ENCODE measurements at regions not wholly inside any gene's neighbourhood (a gene's known extent, or its start where the extent isn't known, plus 50 kb on each side); places are given as distances from the start of the nearest gene placed in this dataset.

DNA sequence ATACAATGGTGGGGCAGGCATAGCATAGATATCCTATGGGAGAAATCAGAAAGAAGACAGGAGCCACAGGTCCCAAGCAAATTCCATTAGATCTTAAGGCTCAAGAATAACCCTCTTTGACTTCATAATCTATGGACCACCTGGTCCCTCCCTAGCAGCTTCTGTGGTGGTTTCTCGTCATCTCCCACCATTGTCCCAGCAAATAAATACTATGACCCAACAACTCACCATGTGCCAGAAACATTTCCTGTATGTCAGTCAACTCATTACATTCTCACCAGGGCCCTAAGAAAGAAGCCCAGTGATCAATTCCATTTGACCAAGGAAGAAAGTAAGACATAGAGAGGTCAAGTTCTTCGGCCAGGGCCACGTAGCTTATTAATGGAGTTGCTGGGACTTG is 646.2 kb downstream of the VRK1 start:
- DNase-seq (ENCODE audit: extremely low spot score), result no peak
- ChIA-PET POLR2A (no interaction called here), CTCF (interaction anchor here (1.0 kb wide), 1 partner anchor 15 kb away, joined by 3 read pairs; no protein-coding TSS in a partner anchor)
- TF ChIP-seq, protein P1, sequence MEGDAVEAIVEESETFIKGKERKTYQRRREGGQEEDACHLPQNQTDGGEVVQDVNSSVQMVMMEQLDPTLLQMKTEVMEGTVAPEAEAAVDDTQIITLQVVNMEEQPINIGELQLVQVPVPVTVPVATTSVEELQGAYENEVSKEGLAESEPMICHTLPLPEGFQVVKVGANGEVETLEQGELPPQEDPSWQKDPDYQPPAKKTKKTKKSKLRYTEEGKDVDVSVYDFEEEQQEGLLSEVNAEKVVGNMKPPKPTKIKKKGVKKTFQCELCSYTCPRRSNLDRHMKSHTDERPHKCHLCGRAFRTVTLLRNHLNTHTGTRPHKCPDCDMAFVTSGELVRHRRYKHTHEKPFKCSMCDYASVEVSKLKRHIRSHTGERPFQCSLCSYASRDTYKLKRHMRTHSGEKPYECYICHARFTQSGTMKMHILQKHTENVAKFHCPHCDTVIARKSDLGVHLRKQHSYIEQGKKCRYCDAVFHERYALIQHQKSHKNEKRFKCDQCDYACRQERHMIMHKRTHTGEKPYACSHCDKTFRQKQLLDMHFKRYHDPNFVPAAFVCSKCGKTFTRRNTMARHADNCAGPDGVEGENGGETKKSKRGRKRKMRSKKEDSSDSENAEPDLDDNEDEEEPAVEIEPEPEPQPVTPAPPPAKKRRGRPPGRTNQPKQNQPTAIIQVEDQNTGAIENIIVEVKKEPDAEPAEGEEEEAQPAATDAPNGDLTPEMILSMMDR (IDR thresholded peaks at IDR 0.05; ENCODE audit: control extremely low read depth, extremely low read depth, low read depth, missing control alignments), result no peak

DNA sequence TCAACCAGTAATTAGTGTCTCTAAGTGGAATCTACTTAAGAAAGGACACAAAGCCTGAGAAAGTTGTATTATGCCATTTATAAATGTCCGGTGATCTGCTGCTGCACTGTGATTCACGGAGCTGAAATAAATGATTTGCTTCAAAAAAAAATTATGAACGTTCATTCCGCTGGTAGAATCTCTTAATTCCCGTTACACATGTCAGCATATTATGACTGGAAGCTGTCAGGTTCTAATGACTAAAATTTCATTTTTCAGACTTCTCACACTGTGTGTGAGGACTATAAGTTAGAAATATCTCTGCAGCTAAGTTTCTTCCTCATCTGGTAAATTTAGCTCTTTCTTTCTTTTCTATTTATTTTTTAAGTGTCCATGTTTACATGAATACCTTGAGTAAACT is 647.1 kb downstream of the VRK1 start:
- no peak for DNase-seq (ENCODE audit: extremely low spot score)
- ChIA-PET CTCF (no interaction called here), POLR2A (no interaction called here)
- TF ChIP-seq, protein P1 (IDR thresholded peaks at IDR 0.05; ENCODE audit: control extremely low read depth, extremely low read depth, low read depth, missing control alignments), result no peak

DNA sequence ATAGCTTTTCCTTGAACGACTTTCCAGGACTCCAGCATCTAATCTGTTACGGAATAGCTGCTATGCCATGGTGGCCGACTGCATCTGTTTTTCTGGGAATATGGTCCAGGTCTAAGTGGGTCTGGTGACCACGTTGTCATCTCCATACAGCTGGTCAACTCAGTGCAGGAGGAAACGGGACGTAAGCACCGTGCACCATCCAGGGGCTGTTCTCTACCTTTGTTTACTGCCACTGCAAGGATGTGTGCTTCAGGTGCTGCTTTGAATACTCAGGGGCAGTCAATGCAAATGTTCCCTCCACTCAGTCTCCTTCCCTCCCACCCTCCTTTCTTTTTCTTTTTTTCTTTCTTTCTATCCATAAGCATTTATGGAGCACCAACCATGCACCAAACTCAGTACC is 648.2 kb downstream of the VRK1 start:
- ChIA-PET CTCF (interaction anchor here (0.9 to 1.2 kb wide), 2 partner anchors 9 to 27 kb away, joined by 3 read pairs; no protein-coding TSS in a partner anchor), POLR2A (no interaction called here)
- DNase-seq (ENCODE audit: extremely low spot score), result no peak
- TF ChIP-seq, protein P1 (IDR thresholded peaks at IDR 0.05; ENCODE audit: control extremely low read depth, extremely low read depth, low read depth, missing control alignments), result no peak

DNA sequence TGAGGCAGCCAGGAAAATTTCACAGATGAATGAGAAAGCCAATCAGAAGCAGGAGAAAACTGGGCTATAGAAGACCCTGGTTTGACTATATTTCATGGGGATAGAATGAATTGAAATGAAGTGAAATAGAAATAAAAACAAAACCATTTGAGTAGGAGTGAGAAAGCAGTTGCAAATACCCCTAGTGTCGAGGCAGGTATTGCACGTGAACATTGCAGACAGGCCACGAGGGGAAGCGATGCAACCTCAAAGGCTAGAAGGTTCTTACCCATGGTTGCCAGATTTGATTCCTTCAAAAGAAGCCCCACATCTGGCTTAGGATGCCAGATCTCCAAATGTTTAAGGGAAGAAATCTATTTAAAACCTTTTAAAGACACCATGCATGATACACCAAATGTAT is 648.9 kb downstream of the VRK1 start:
- ChIA-PET POLR2A (no interaction called here), CTCF (no interaction called here)
- no peak for DNase-seq (ENCODE audit: extremely low spot score)
- TF ChIP-seq, protein P1 (IDR thresholded peaks at IDR 0.05; ENCODE audit: control extremely low read depth, extremely low read depth, low read depth, missing control alignments), result no peak

DNA sequence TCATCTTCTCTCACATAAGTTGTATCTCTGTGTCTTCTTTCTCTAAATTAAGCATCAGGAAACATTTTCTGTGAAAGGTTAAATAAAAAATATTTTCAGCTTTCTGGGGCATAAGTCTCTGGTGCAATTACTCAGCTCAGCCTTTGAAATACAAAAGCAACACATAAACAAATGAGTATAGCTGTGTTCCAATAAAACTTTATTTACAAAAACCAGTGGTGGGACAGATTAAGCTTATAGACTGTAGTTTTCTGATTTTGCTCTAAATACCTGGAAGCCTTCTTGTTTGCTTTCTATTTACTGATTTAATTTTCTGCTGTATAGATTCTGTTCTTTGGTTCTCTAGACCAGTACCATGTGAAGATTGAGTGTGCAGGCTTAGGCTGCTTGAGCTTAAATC is 655.1 kb downstream of the VRK1 start:
- TF ChIP-seq, protein P1 (IDR thresholded peaks at IDR 0.05; ENCODE audit: control extremely low read depth, extremely low read depth, low read depth, missing control alignments), result no peak
- DNase-seq (ENCODE audit: extremely low spot score), result no peak
- ChIA-PET CTCF (no interaction called here), POLR2A (no interaction called here)

DNA sequence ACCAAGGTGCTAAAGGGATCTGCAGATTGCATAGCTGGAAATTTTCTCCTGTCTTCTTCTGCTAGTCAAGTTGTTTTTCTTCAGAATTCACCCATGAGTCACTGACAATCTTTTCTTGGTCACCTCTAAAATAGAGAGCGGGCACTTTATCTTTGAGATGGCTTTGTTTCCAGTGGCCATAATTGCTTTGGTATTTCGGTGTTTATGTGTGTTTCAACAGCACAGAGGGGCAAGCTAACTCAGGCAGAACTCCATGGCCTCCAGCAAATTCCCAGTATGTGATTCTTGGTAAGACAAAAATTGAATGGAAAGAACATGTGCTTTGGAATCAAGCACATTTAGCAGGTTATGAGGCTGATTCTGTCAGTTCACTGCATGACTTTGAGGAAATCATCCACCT is 656.8 kb downstream of the VRK1 start:
- TF ChIP-seq, protein P1 (IDR thresholded peaks at IDR 0.05; ENCODE audit: control extremely low read depth, extremely low read depth, low read depth, missing control alignments), result no peak
- POLR2A ChIA-PET, result no interaction called here
- DNase-seq (ENCODE audit: extremely low spot score), result no peak
- CTCF ChIA-PET, result no interaction called here

DNA sequence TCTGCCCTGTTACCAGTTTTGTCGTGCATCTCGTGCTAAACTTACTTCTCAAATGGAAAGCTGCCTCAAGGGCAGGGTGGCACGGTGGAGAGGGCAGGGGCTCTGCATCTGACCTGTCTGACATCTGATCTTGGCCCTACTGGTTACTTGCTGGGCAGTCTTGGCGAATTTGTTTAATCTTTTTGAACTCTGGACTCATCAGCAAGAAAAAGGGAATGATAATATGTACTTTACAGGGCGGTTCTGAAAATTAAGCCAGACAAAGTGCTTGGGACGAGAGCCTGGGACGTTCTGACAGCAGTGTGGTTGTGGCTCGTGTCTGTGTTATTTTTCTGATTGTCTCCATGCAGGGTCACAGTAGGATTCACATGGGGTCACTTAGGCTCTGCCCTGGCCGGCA is 659.3 kb downstream of the VRK1 start:
- DNase-seq (ENCODE audit: extremely low spot score), result no peak
- CTCF ChIA-PET, result no interaction called here
- POLR2A ChIA-PET, result no interaction called here
- TF ChIP-seq, protein P1 (IDR thresholded peaks at IDR 0.05; ENCODE audit: control extremely low read depth, extremely low read depth, low read depth, missing control alignments), result no peak
